Colonic mucosa (tissue), 4 donors: ENCODE measurements at regions not wholly inside any gene's neighbourhood (a gene's known extent, or its start where the extent isn't known, plus 50 kb on each side); places are given as distances from the start of the nearest gene placed in this dataset.

ENCODE experiments used
- DNase-seq: peaks from one replicate; pipeline ENCODE4 v3.0.0-alpha.2; 2020
- H3K27ac ChIP-seq: fragments of 200-600 bp; one replicate; pipeline ENCODE4 v1.8.0; 2021
- H3K27me3 ChIP-seq: fragments of 200-600 bp; one replicate; pipeline ENCODE4 v1.8.0; 2021
- H3K36me3 ChIP-seq: fragments of 200-600 bp; one replicate; pipeline ENCODE4 v1.8.0; 2021
- H3K4me1 ChIP-seq: fragments of 200-600 bp; one replicate; pipeline ENCODE4 v1.8.0; 2021; ENCODE audit warnings: mild to moderate bottlenecking
- H3K4me3 ChIP-seq: fragments of 200-600 bp; one replicate; pipeline ENCODE4 v1.8.0; 2021
- H3K9ac ChIP-seq, 2 donors: one replicate each; pipeline ENCODE4 v1.7.0; 2013; ENCODE audit warnings: control low read depth in 2 of 2, low read depth in 2 of 2, low read length in 2 of 2
- H3K9me3 ChIP-seq: fragments of 200-600 bp; one replicate; pipeline ENCODE4 v1.8.0; 2021
- CTCF ChIP-seq: fragments of 200-600 bp; IDR thresholded peaks from one replicate; pipeline ENCODE4 v1.8.0; 2022; ENCODE audit warnings: antibody characterized with exemption, mild to moderate bottlenecking
- intact Hi-C: fragments of 100-400 bp; cut with DNase I; formaldehyde crosslinking; loops from one replicate; pipeline ENCODE4 v1.14.1; 2022
- donor health status: healthy.
- donor health status: DM: no; HTN: no; CAD: no.
- donor health status: DM: no; HTN: no; CAD: no.

DNA sequence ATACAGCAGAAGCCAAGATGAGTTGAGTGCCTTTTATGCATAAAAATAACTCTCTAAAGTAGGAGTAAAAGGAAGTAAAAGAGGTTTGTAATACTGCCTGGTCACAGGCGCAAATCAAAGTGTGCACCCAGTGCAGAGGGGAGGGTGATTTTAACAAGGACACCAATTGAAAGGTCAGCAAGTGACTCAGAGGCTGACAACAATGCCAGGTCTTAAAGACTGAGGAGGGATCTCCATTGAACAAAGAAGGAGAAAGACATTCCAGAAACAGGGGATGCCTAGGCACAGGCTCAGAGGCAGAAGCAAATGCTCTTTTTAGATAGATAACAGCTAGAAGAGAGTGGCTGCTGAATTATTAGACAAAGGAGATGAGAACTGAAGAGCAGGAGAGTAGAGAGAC, 297.4 kb upstream of the VCX start:
- Histone ChIP-seq H3K4me3 (no peak overlapping the region), H3K27me3 (no peaks in the 10 kb centered on the region), H3K9me3 (no peaks in the 10 kb centered on the region), H3K4me1 (no peaks in the 10 kb centered on the region), H3K9ac (no peak overlapping the region), H3K36me3 (no peaks in the 10 kb centered on the region), H3K27ac (no peak overlapping the region)
- intact Hi-C loops: no loop called here
- no peak for TF ChIP-seq CTCF
- no peak for DNase-seq

GRCh38 chrX:7542587-7543380, 300.2 kb upstream of the VCX start:
- TF ChIP-seq CTCF: no peak
- intact Hi-C loops: no loop called here
- no peak for DNase-seq
- Histone ChIP-seq H3K9ac (no peak overlapping the region), H3K4me3 (no peak overlapping the region), H3K36me3 (no peaks in the 10 kb centered on the region), H3K27ac (no peak overlapping the region), H3K4me1 (no peaks in the 10 kb centered on the region), H3K9me3 (no peaks in the 10 kb centered on the region), H3K27me3 (no peaks in the 10 kb centered on the region)

DNA sequence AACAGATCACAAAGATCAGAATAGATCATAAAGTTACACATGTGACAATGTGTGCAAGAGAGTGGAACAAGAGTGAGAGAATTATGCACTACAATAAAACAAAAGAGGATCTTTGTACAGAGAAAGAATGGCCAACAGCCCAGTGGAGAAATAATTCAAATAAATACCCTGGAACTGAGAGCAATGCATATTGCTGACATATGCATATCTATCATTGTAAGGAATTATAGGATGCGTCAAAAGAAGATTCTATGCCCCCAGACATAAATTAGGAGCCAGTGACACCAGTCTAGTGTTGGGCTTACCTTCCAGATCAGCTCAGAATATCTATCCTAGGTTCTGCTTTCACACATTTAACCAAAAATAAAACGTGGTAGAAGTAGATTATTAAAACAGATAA, 320.1 kb upstream of the VCX start:
- no peaks in the 10 kb centered on the region for H3K36me3 ChIP-seq
- no peaks in the 10 kb centered on the region for H3K27me3 ChIP-seq
- H3K9ac ChIP-seq: no peak overlapping the region
- intact Hi-C loops: no loop called here
- TF ChIP-seq CTCF: no peak
- no peak overlapping the region for H3K27ac ChIP-seq
- no peaks in the 10 kb centered on the region for H3K9me3 ChIP-seq
- H3K4me1 ChIP-seq: no peaks in the 10 kb centered on the region
- DNase-seq: no peak
- H3K4me3 ChIP-seq: no peak overlapping the region

DNA sequence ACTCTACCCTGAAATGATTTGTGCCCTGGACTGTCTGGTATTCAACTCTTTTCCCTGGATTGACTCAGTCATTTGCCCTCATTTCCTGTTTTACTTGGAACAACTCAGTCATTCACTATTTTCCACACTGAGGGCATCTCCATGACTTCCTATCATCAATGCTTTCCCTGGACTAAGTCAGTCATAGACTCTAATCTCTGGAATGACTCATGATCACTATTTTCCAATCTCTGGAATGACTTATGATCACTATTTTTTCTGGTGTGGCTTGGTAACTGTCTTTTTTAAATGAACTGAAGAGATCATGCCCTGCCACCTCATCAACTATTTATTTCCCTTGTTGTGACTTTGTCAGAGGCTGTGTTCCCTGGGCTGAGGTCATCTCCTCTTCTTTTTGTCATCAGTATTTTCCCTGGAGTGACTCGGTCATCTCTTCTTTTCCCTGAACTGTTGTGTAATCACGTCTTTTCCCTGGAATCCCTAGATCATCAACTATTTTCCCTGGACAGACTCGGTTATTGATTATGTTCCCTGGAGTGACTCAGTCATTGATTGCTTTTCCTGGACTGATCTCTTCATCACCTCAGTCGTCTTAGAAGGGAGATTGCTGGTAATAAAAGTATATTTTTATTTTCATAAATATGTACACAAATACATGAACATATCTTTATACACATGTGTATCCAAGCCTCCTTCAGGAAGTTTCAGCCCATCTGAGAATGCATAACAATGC, 327.1 kb upstream of the VCX start:
- H3K27ac ChIP-seq: no peak overlapping the region
- no peak for TF ChIP-seq CTCF

DNA sequence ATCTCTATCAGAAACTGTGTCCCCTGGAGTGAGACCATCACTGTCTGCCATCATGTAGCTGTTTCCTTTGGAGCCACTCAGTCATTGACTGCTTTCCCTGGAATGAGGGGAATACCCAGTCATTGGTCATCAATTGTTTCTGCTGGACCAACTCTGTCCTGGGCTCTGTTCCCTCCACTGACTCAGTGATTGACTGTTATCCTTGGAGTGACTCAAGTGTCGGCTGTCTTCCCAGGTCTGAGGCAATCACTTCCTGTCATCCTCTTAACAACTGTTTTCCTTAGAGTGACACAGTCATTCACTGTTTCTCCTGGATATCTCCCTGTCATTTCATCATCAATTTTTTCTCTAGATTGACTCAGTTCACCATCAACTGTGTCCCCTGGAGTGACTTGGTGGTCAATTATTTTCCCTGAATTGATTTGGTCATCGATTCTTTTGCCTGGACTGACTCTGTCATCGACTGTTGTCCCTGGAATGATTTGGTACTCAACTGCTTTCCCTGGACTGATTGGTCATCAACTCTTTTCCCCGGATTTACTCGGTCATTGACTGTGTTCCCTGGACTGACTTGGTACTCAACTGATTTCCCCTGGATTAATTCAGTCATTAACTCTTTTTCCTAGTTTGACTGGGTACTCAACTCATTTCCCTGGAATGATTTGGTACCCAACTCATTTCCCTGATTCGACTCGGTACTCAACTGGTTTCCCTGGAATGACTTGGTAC, 327.9 kb upstream of the VCX start:
- H3K27ac ChIP-seq: no peak overlapping the region
- intact Hi-C loops: no loop called here
- no peak for DNase-seq
- no peak overlapping the region for H3K9ac ChIP-seq
- H3K4me1 ChIP-seq: no peaks in the 10 kb centered on the region
- H3K27me3 ChIP-seq: no peaks in the 10 kb centered on the region
- TF ChIP-seq CTCF: no peak
- no peaks in the 10 kb centered on the region for H3K36me3 ChIP-seq
- H3K4me3 ChIP-seq: no peak overlapping the region
- H3K9me3 ChIP-seq: no peaks in the 10 kb centered on the region

More for the DNA sequence above, 327.1 kb upstream of the VCX start:
- DNase-seq: no peak
- intact Hi-C loops: no loop called here
- Histone ChIP-seq H3K27me3 (no peaks in the 10 kb centered on the region), H3K9me3 (no peaks in the 10 kb centered on the region), H3K4me1 (no peaks in the 10 kb centered on the region), H3K4me3 (no peak overlapping the region), H3K36me3 (no peaks in the 10 kb centered on the region), H3K9ac (no peak overlapping the region)
